ENCODE measurements at regions not wholly inside any gene's neighbourhood (a gene's known extent, or its start where the extent isn't known, plus 50 kb on each side); places are given as distances from the start of the nearest gene placed in this dataset.

GRCh38 chr12:88778064-88778463, 197.8 kb upstream of the KITLG start:
- no peak for TF ChIP-seq TCF12 (IDR thresholded peaks at IDR 0.05)
- TF ChIP-seq CTCF (IDR thresholded peaks at IDR 0.05), result no peak
- no peak for TF ChIP-seq NRF1 (IDR thresholded peaks at IDR 0.05; ENCODE audit: low read depth, low read length)
- TF ChIP-seq, protein P1, sequence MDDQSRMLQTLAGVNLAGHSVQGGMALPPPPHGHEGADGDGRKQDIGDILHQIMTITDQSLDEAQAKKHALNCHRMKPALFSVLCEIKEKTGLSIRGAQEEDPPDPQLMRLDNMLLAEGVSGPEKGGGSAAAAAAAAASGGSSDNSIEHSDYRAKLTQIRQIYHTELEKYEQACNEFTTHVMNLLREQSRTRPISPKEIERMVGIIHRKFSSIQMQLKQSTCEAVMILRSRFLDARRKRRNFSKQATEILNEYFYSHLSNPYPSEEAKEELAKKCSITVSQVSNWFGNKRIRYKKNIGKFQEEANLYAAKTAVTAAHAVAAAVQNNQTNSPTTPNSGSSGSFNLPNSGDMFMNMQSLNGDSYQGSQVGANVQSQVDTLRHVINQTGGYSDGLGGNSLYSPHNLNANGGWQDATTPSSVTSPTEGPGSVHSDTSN (IDR thresholded peaks at IDR 0.05), result no peak
- TF ChIP-seq, protein P2, sequence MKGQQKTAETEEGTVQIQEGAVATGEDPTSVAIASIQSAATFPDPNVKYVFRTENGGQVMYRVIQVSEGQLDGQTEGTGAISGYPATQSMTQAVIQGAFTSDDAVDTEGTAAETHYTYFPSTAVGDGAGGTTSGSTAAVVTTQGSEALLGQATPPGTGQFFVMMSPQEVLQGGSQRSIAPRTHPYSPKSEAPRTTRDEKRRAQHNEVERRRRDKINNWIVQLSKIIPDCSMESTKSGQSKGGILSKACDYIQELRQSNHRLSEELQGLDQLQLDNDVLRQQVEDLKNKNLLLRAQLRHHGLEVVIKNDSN (IDR thresholded peaks at IDR 0.05; ENCODE audit: borderline replicate concordance, low read depth), result no peak
- no peak for TF ChIP-seq FOXM1 (IDR thresholded peaks at IDR 0.05; ENCODE audit: low read depth)
- TF ChIP-seq MXI1 (IDR thresholded peaks at IDR 0.05; ENCODE audit: low read depth, low read length), result no peak
- no peak for TF ChIP-seq TAF1 (IDR thresholded peaks at IDR 0.05; ENCODE audit: borderline replicate concordance, low read depth, low read length)
- TF ChIP-seq, protein P3, sequence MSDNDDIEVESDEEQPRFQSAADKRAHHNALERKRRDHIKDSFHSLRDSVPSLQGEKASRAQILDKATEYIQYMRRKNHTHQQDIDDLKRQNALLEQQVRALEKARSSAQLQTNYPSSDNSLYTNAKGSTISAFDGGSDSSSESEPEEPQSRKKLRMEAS (IDR thresholded peaks at IDR 0.05; ENCODE audit: low read depth), result no peak
- no peak for TF ChIP-seq SIN3A (IDR thresholded peaks at IDR 0.05; ENCODE audit: borderline replicate concordance, low read depth, low read length)
- TF ChIP-seq JUND (IDR thresholded peaks at IDR 0.05), result no peak
- TF ChIP-seq MEF2A (IDR thresholded peaks at IDR 0.05; ENCODE audit: borderline replicate concordance, low read depth), result no peak
- TF ChIP-seq YY1 (IDR thresholded peaks at IDR 0.05; ENCODE audit: low read depth), result no peak
